ENCODE measurements at regions not wholly inside any gene's neighbourhood (a gene's known extent, or its start where the extent isn't known, plus 50 kb on each side); places are given as distances from the start of the nearest gene placed in this dataset.

- H3K4me1 Mint-ChIP-seq = peaks cover 10% of the 10 kb centered on the region
- H3K9me3 Mint-ChIP-seq = peaks cover 22% of the 10 kb centered on the region
- H3K4me3 Mint-ChIP-seq = no peak overlapping the region
- H3K36me3 Mint-ChIP-seq (ENCODE audit: low read depth) = no peaks in the 10 kb centered on the region
- no peaks in the 10 kb centered on the region for H3K27me3 Mint-ChIP-seq (ENCODE audit: low read depth)
- no peak for TF ChIP-seq CTCF (IDR thresholded peaks at IDR 0.05; ENCODE audit: unreplicated experiment in 3 of 3)
- peak overlapping the region in 1 of 3 experiments; percentile 60 for H3K27ac Mint-ChIP-seq
Measured at GRCh38 chr5:123721675-123722276, 209.8 kb downstream of the CSNK1G3 start.

- TF ChIP-seq CTCF (IDR thresholded peaks at IDR 0.05; ENCODE audit: unreplicated experiment in 3 of 3) = no peak
- Mint-ChIP-seq H3K27me3 (ENCODE audit: low read depth) (no peaks in the 10 kb centered on the region), H3K9me3 (peaks cover 15% of the 10 kb centered on the region), H3K27ac (peak overlapping the region in 1 of 3 experiments; percentile 60), H3K4me1 (peaks cover 10% of the 10 kb centered on the region), H3K4me3 (no peak overlapping the region), H3K36me3 (ENCODE audit: low read depth) (no peaks in the 10 kb centered on the region)
Measured at GRCh38 chr5:123720955-123721354, 209.0 kb downstream of the CSNK1G3 start.

GRCh38 chr5:123720339-123720738 is 208.4 kb downstream of the CSNK1G3 start:
- no peaks in the 10 kb centered on the region for H3K36me3 Mint-ChIP-seq (ENCODE audit: low read depth)
- no peak overlapping the region for H3K4me3 Mint-ChIP-seq
- no peak overlapping the region for H3K27ac Mint-ChIP-seq
- no peak for TF ChIP-seq CTCF (IDR thresholded peaks at IDR 0.05; ENCODE audit: unreplicated experiment in 3 of 3)
- H3K9me3 Mint-ChIP-seq = peaks cover 10% of the 10 kb centered on the region
- peaks cover 10% of the 10 kb centered on the region for H3K4me1 Mint-ChIP-seq
- no peaks in the 10 kb centered on the region for H3K27me3 Mint-ChIP-seq (ENCODE audit: low read depth)

- peaks cover 10% of the 10 kb centered on the region for H3K4me1 Mint-ChIP-seq
- H3K27me3 Mint-ChIP-seq (ENCODE audit: low read depth) = no peaks in the 10 kb centered on the region
- no peaks in the 10 kb centered on the region for H3K36me3 Mint-ChIP-seq (ENCODE audit: low read depth)
- no peak overlapping the region for H3K4me3 Mint-ChIP-seq
- H3K27ac Mint-ChIP-seq = no peak overlapping the region
- TF ChIP-seq CTCF (IDR thresholded peaks at IDR 0.05; ENCODE audit: unreplicated experiment in 3 of 3) = no peak
- H3K9me3 Mint-ChIP-seq = peaks cover 6% of the 10 kb centered on the region
Measured at GRCh38 chr5:123719004-123719403, 207.0 kb downstream of the CSNK1G3 start.

GRCh38 chr5:123718238-123718637 is 206.3 kb downstream of the CSNK1G3 start:
- H3K27ac Mint-ChIP-seq = no peak overlapping the region
- TF ChIP-seq CTCF (IDR thresholded peaks at IDR 0.05; ENCODE audit: unreplicated experiment in 3 of 3) = no peak
- no peaks in the 10 kb centered on the region for H3K36me3 Mint-ChIP-seq (ENCODE audit: low read depth)
- peaks cover 10% of the 10 kb centered on the region for H3K4me1 Mint-ChIP-seq
- peaks cover 6% of the 10 kb centered on the region for H3K9me3 Mint-ChIP-seq
- no peaks in the 10 kb centered on the region for H3K27me3 Mint-ChIP-seq (ENCODE audit: low read depth)
- no peak overlapping the region for H3K4me3 Mint-ChIP-seq

- no peaks in the 10 kb centered on the region for H3K36me3 Mint-ChIP-seq (ENCODE audit: low read depth)
- no peak for TF ChIP-seq CTCF (IDR thresholded peaks at IDR 0.05; ENCODE audit: unreplicated experiment in 3 of 3)
Measured at GRCh38 chr5:123717139-123717538, 205.2 kb downstream of the CSNK1G3 start.

More at GRCh38 chr5:123717139-123717538, 205.2 kb downstream of the CSNK1G3 start:
- Mint-ChIP-seq H3K4me1 (peaks cover 10% of the 10 kb centered on the region), H3K27ac (no peak overlapping the region), H3K27me3 (ENCODE audit: low read depth) (no peaks in the 10 kb centered on the region), H3K4me3 (no peak overlapping the region), H3K9me3 (peaks cover 8% of the 10 kb centered on the region)

All from nephron (organoid).